Transverse colon (tissue), 4 donors: ENCODE measurements at regions not wholly inside any gene's neighbourhood (a gene's known extent, or its start where the extent isn't known, plus 50 kb on each side); places are given as distances from the start of the nearest gene placed in this dataset.

Experiments
- POLR2AphosphoS5 ChIP-seq, 3 donors: sonication (generic); formaldehyde crosslinking; IDR thresholded peaks; one replicate each; pipeline ENCODE4 v1.6.1; 2016; ENCODE audit warnings: antibody characterized with exemption in 3 of 3
- TF ChIP-seq, protein P1 (sequence below), 5 experiments: fragments of 200-600 bp in 3 of 5; fragments of 450-650 bp in 2 of 5; sonication (generic) in 3 of 5; IDR thresholded peaks; 1 replicate in 2 of 5; 2 replicates in 3 of 5; pipeline ENCODE4 v1.5.1; 2016 to 2017; ENCODE audit warnings: antibody characterized with exemption in 5 of 5, inconsistent platforms in 3 of 5, mild to moderate bottlenecking in 2 of 5, moderate library complexity in 1 of 5

DNA sequence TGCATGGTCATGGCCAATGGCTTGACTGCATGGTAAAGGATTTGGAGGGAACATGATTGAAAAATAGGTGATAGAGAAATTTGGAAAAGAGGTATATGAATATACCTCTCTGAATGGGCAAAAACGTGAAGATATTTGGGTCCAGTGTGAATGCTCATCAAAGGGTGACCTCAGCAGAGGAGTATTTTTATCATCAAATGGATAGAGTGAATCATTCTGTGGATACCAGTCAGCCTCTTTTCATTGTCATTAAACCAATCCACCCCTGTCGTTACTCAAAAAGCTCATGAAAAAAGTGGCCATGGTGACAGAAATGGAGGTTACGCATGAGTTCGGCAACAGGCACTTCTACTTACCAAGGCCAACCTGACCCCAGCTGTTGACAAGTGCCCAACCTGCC lies 1074.7 kb downstream of the TSN start:
- TF ChIP-seq, protein P1, sequence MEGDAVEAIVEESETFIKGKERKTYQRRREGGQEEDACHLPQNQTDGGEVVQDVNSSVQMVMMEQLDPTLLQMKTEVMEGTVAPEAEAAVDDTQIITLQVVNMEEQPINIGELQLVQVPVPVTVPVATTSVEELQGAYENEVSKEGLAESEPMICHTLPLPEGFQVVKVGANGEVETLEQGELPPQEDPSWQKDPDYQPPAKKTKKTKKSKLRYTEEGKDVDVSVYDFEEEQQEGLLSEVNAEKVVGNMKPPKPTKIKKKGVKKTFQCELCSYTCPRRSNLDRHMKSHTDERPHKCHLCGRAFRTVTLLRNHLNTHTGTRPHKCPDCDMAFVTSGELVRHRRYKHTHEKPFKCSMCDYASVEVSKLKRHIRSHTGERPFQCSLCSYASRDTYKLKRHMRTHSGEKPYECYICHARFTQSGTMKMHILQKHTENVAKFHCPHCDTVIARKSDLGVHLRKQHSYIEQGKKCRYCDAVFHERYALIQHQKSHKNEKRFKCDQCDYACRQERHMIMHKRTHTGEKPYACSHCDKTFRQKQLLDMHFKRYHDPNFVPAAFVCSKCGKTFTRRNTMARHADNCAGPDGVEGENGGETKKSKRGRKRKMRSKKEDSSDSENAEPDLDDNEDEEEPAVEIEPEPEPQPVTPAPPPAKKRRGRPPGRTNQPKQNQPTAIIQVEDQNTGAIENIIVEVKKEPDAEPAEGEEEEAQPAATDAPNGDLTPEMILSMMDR (IDR thresholded peaks at IDR 0.05): no peak
- no peak for TF ChIP-seq POLR2AphosphoS5 (IDR thresholded peaks at IDR 0.05)
